GM18498 (cell line): ENCODE measurements at regions not wholly inside any gene's neighbourhood (a gene's known extent, or its start where the extent isn't known, plus 50 kb on each side); places are given as distances from the start of the nearest gene placed in this dataset.
"Not testable (repeated sequence)": the region's sequence is repeated elsewhere in the genome, so short reads cannot be mapped to it uniquely, and the experiment has no call there.

Experiments used
- ATAC-seq: cut with Tn5 transposase; IDR thresholded peaks from one replicate; pipeline ENCODE4 v1.9.1; 2021; ENCODE audit warnings: mild to moderate bottlenecking, moderate library complexity; ENCODE audit not compliant: unreplicated experiment

GRCh38 chr4:178138491-178138890, 696.3 kb upstream of the AGA start:
- no peak for ATAC-seq

GRCh38 chr4:178140326-178140915, 698.2 kb upstream of the AGA start:
- no peak for ATAC-seq

DNA sequence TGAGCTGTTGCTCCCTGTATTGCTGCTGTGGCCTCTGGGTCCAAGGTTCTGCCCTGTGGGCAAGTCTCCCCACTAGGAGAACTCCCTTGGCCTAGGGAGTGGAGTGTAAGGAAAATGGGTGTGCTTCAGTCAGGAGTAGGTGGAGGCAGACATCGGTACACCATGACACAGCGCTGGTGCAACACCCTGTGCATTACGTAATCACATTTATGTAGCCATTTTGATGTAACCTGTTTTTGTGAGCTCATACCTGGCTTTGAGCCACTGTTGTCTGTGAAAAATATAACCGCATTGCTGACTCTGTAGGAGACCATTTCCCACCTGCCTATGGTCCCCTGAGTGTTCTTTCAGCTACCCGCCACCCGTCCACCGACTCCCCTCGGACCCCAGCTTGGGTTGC, 700.5 kb upstream of the AGA start:
- ATAC-seq = no peak

- no peak for ATAC-seq
Observed at GRCh38 chr4:178148106-178148505, 705.9 kb upstream of the AGA start.

DNA sequence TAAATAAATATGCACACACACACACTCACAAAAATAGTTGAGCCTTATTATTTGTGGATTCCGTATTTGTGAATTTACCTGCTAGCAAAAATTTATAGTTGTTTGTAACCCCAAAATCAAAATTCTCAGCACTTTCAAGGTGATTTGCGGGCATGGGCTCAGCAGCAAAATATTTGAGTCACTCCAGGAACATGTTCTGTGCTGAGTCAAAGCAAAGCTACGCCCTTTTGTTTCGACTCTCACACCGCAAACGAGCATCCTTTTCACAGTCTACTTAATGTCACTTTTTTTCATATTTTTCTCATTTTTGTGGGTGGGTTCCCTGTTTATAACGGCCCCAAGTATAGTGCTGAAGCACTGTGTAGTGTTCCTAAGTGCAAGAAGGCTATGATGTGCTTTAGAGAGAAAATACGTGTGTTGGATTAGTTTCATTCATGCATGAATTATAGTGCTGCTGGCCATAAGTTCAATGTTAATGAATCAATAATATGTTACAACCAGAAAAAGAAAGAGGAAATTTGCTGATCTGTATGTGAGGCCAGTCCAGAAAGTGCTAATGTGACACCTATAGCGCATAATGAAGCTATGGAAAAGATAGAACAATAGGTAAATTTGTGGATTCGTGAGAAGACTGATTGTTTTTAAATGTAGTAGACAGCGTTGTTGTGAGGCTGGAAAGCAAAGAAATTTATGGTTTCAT, 723.2 kb upstream of the AGA start:
- ATAC-seq = no peak

- no peak for ATAC-seq
Observed at GRCh38 chr4:178165951-178166308, 723.7 kb upstream of the AGA start.

DNA sequence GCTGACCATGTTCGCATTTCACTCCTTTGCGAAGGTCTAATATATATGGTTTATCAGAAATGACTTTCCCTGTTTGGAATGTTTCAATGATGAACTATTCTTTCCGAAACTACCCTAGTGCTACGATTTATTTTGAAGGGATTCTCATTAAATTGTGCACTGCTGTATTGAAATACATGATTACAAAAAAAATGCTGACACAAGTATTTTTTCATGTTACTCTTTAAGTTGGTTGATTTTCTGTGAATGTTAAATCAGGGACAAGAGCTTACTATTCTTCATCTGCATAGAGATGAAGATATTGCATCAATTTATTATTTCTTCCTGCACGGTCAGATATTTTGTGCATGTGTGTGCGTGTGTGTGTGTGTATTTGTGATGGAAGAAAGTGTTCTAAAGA, 731.5 kb upstream of the AGA start:
- ATAC-seq = no peak

DNA sequence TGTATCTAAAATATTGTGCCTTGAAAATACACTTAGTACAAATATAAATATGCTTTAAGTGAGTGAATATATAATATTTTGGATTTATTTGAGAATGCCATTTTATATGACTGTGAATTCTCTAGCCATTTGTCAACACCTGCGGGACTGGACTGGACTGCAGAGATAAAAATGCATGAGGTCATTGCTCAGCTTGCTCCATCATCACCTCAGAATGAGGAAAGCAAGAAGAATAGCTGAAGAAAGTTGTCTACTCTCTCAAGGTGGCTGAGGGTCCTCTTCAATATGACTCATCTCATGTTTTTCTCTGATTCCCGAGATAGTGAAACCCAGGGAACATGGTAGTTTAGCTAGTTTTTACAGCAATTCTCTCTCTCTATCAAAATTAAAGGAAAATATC, 732.5 kb upstream of the AGA start:
- ATAC-seq = no peak

DNA sequence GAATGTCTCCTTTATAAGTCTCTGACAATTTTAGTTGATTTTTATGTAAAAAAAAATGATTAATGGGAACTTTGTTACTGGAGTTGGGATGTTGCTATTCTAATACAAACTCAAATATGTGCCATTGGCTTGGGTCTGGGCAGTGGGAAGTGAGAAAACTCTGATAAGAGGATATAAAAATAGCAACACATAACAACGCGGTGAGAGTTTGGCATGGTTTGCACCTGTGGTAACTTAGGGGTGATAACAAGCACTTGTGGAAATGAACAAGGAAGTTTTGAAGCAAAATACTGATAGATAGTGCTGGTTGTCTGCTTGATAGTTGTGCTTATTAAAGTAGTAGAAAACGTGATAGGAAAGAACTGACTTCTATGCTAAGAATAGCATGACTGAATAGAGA, 743.3 kb upstream of the AGA start:
- no peak for ATAC-seq

DNA sequence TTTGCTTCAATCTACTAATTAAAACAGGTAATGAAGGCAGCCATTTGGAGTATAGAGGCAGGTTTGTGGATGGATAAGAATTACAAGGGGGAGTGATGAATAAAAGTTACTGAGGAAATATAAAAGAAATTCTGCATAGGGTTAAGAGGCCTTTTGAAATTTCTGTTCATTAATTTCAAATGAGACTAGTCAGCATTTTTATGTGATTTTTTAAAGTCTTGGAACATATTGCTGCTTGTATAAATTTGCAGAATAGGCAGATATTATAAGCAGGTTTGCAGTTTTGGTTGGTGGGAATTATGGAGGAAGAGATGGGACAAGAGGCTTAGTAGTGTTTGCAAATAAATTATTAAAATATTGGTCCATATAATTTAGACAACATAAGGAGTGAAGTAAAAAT, 750.4 kb upstream of the AGA start:
- ATAC-seq = no peak

DNA sequence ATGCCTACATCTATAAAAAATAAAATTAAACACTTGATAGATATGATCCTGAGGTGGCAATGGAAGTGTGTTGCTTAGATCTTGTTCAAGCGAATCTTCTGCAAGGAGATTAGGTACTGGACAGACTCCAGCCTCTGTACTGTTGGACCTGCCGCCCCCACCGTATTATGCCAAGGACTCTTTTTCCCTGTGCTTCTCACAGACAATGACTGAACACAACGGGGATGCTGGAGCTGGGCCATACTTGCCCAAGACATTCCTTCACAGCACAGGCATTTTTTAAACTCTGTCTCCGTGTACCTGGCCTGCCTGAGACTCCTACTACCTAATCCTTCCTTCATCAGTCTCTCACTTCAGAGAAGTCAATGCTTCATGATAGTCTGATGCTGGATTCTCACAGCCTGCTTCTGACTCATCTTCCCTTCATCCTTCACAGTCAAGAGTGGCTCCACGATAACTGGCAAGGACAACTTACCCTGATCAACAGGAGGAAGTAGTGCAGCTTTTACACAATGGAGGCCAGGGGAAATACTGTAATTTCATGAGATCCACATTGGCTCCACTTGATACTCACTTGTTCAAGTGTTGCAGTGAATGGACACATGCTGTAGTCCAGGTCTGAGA, 754.6 kb upstream of the AGA start:
- ATAC-seq = no peak

DNA sequence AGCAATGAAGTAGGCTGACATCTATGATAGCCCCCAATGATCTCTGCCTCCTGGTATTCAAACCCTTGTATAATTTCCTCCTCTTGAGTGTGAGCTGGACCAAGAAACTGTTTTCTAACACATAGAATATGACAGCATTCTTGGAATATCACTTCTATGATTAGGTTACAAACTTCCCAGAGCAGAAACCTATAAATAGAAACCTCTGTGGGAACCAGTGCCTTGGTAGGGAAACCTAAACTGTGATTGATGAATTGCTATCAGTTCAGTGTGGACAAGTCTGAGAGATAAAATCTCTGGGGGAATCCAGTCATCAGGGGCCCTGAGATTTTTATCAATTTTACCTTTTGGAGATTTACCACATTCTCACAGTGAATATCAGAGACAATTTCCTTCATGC, 756.5 kb upstream of the AGA start:
- no peak for ATAC-seq

GRCh38 chr4:178202422-178202821, 760.2 kb upstream of the AGA start:
- ATAC-seq = no peak

GRCh38 chr4:178205826-178206225, 763.6 kb upstream of the AGA start:
- no peak for ATAC-seq

DNA sequence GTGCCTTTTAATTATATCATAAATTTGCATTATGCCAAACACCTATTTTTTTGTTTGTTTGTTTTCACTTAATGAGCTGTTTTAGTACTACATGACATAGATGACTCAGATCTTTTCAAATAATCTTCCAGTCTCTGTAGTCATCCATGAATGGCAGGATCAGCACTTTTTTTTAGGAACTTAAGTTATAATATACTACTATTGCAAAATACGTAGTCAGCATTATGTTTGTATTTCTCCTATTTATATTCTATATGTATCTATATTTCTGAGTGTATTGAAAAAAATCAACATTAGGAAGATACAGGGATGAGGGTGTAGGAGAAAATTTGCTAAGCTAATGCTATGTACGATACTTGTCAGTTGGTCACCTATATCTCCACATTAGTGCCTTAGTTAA, 773.1 kb upstream of the AGA start:
- ATAC-seq = no peak

DNA sequence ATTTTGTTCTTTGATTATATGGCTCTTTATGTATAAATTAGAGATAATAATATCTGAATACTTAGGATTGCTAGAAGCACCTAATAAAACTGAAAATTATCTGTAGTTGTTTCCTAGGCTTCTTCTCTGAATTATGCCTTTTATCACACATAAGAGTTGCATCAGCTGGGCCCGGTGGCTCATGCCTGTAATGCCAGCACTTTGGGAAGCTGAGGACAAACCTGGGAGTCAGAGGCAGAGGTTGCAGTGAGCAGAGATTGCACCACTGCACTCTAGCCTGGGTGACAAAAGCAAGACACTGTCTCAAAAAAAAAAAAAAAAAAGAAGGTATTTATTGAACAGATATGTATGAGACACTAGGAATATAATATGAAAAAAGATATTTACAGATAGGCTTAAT, 773.5 kb upstream of the AGA start:
- ATAC-seq = no peak

DNA sequence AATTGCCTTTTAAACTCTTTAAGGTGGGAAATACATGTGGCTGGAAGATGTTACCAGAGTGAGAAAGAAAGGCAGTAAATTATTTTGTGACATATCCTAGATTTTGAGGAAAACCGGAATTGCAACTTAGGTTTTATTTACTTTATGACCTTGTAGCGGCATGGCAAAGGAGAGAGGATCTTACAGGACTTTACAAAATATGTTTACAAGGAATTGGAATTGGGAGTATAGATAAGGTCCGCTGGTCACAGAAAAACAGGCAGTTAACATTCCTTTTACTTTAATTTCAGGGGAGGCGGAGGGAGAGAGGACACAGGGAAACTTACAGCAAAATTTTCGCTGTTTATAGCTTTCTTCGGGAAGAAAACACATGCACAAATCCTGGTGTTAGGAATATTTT, 784.2 kb upstream of the AGA start:
- ATAC-seq = not testable (repeated sequence)

DNA sequence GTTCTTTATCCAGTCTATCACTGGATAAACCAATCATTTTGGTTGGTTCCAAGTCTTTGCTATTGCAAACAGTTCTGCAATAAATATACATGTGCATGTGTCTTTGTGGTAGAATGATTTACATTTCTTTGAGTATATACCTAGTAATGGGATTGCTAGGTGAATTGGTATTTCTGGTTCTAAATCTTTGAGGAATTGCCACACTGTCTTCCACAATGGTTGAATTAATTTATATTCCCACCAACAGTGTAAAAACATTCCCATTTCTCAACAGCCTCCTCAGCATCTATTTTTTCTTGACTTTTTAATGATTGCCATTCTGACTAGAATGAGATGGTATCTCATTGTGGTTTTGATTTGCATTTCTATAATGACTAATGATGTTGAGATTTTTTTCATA, 791.7 kb upstream of the AGA start:
- ATAC-seq = no peak

GRCh38 chr4:178240891-178241290, 798.7 kb upstream of the AGA start:
- no peak for ATAC-seq

DNA sequence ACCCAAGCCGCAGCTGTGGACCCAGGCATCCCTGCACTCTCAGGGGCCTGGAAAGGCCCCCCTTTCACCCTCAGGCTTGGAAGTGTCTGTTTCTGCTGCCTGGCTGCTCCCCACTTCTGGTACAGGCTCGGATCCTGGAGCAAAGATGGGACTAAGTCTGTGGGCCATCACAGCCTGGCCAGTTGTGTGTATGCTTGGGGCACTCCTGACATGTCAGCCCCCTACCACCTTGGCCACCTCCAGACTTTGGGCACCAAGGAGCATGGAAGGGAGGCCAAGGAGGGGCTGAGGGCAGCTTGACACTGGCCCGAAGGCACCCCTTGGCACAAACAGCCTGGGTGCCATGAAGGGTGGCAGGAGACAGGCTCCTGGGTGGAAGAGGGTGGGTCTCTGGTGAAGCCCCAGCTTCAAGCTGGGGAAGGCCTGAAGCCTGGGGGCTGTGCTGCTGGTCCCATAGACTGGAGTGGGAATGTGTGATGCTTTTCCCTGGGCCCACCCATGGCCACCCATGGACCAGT, 799.4 kb upstream of the AGA start:
- ATAC-seq = no peak

DNA sequence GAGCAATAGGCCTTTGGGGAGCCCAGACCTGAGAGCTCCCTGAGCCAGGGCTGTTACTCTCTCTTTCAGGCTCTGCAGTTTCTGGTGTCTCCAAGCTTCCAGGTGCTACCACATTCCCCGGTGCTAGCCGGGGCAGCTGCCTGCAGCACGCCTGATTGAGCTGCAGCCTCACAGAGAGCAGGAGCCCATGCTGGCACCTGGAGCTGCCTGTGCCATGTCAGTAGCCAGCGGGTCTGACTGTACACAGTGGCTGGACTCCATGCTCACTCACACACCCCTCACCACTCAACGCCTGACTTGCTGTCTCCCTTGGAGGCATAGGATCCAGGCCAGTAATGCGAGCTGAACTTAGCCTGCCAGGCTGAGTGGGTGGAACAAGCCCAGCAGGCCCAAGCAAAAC, 800.4 kb upstream of the AGA start:
- no peak for ATAC-seq

DNA sequence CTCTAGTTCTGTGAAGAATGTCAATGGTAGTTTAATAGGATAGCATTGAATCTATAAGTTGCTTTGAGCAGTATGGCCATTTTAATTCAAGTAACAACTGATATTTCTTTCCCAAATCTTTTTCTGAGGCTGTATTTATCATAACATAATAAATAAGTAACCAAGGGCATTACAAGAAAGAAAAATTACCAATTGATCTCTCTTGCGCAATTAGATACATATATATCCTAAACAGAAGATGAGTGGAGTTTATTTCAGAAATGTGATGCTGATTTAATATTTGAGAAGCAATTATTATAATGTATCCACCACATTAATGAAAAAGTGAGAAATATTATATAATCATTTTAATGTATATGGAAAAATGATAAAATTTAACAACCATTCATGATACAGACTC, 802.5 kb upstream of the AGA start:
- no peak for ATAC-seq

DNA sequence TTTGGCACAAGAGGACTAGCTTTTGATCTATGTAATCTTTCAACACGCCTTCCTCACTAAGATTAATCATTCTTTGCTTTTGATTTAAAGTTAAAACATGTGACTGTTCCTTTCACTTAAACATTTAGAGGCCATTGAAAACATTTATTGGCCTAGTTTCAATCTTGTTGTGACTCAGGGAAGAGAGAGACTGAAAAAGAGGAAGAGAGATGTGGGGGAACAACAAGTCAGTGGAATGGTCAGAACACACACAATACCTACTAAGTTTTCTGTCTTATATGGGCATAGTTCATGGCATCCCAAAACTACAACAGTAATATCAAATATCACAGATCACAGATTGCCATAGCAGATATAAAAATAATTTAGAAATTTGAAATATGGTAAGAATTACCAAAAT, 812.9 kb upstream of the AGA start:
- ATAC-seq = no peak
